Fibroblast of pulmonary artery (primary cell): ENCODE measurements at regions not wholly inside any gene's neighbourhood (a gene's known extent, or its start where the extent isn't known, plus 50 kb on each side); places are given as distances from the start of the nearest gene placed in this dataset.

Source experiments
- DNase-seq: peaks from one replicate; pipeline ENCODE4 v3.0.0-alpha.2; 2010; ENCODE audit warnings: low read depth
- H3K4me3 ChIP-seq: replicated peaks from 2 replicates; pipeline ENCODE4 v1.5.1; 2011; ENCODE audit warnings: low read depth, mild to moderate bottlenecking, control low read depth, low read length, moderate library complexity
- CTCF ChIP-seq: IDR thresholded peaks from 2 replicates; pipeline ENCODE4 v1.5.1; 2011; ENCODE audit warnings: mild to moderate bottlenecking, control low read depth, low read length, inconsistent platforms; ENCODE audit errors: missing control alignments

DNA sequence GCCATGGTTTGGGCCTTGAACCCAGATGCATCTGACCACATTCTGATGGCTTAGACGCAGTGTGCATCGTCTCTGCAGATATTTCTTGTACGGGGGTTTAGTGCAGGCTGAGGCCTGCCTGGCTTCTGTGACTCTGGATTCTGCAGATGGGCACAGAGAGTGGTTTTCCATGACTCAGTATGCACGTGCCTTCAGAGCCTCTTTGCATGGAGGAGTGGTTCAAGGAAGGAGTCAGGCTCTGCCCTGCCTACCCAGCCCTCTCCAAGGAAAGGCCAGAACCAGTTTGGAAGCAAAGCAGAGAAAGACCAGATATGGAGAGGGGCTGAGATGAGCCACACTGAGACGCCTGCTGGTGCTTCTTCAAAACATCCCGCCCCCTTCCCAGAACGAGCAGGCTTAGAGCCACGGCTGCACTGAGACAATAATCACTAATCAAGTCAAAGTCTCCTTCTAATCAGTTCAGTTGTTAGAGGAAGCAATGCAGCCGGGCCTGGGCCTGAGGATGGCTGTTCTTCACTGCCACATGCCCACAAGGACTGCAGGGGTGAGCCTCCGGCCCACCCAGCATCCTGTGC lies 308.9 kb downstream of the NXPE2 start:
- TF ChIP-seq CTCF = no peak
- DNase-seq = no peak
- no peak overlapping the region for H3K4me3 ChIP-seq

DNA sequence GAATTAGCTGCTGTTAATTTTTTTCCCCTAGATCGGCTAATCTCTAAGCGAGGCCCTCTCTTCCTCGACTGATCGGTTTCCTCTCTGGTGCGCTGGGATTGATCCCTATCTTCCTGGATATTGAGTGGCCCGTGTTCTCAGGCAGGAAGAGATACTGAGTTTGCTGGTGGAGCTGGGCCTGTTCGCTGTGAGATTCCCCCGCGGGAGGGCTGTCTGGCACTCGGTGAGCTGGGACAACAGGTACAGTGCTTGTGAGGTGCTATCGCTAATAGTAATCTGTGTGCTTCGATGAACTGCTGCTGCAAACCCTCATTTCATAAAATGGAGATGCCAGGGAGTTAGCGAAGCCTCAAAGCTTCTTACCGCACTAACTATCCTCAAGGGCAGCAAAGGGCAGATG lies 310.3 kb downstream of the NXPE2 start:
- no peak for TF ChIP-seq CTCF
- H3K4me3 ChIP-seq = no peak overlapping the region
- DNase-seq = no peak

- no peak overlapping the region for H3K4me3 ChIP-seq
- TF ChIP-seq CTCF = no peak
- no peak for DNase-seq
These were observed 311.2 kb downstream of the NXPE2 start for GRCh38 chr11:114989536-114989935.

- no peak for TF ChIP-seq CTCF
- no peak for DNase-seq
- no peak overlapping the region for H3K4me3 ChIP-seq
These were observed 327.3 kb downstream of the NXPE2 start for GRCh38 chr11:115005663-115006062.

DNA sequence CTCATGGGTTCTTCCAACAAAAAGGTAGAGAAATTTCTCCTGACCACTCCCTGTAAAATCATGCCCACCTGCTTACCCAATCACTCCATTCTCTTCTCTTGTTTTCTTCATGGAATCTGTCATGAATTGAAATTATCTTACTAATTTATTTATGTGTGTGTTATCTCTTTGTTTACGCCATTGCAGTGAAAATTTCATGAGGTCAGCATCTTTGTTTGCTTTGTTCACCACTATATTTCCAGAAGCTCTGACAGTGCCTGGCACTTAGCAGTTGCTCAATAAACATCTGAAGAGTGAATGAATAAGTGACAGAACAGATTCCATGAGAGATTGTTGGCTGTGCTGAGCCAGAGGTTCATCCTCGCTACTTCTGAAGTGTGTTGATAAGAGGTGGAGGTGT lies 329.5 kb downstream of the NXPE2 start:
- no peak for TF ChIP-seq CTCF
- H3K4me3 ChIP-seq = no peak overlapping the region
- DNase-seq = no peak

DNA sequence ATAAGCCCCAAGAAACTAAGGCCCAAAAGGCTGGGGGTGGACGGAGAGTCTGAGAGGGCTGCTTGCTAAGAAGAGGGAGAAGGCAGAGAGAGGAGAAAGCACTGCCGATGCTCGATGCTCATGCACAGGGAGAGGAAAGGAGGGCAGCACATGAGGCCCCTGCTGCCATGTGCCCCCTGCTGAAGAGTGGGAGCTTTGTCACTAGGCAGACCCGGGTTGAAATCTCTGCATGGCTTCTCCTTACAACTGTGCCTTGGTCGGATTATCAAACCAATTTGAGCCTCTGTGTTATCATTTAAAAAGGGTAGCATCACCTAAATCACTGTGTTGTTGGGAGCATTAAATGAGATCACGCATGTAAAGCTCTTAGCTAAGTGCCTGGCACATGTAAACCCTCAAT lies 330.5 kb downstream of the NXPE2 start:
- no peak for DNase-seq
- no peak for TF ChIP-seq CTCF
- no peak overlapping the region for H3K4me3 ChIP-seq

DNA sequence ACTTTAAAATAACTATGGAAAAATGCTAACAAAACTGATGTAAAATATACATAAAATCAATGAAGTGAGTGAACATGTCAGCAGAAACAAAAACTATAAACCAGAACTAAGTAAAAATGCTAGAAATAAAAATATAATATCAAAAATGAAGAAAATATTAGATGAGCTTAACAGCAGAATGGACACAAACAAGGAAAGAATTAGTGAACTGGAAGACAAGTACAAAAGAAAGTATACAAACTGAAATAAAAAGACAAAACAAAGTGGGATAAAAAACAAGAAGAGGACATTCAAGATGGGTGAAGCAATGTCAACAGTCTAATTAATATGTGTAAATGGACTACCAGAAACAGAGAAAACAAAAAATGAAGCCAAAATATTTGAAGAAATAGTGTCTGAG lies 339.2 kb downstream of the NXPE2 start:
- TF ChIP-seq CTCF = no peak

More for the DNA sequence above, 339.2 kb downstream of the NXPE2 start:
- no peak overlapping the region for H3K4me3 ChIP-seq
- DNase-seq = no peak
